Effector memory CD4-positive, alpha-beta T cell (primary cell): ENCODE measurements at regions not wholly inside any gene's neighbourhood (a gene's known extent, or its start where the extent isn't known, plus 50 kb on each side); places are given as distances from the start of the nearest gene placed in this dataset.

Experiments used
- DNase-seq, 3 donors: peaks; one replicate each; pipeline ENCODE4 v3.0.0-alpha.2; 2020
- H3K27ac ChIP-seq: 2 replicates; pipeline ENCODE4 v1.7.0; 2013; ENCODE audit warnings: mild to moderate bottlenecking, low read length, moderate library complexity; ENCODE audit not compliant: insufficient read depth, poor library complexity, severe bottlenecking
- H3K27me3 ChIP-seq: replicated peaks from 2 replicates; pipeline ENCODE4 v1.7.0; 2013; ENCODE audit warnings: mild to moderate bottlenecking, low read length; ENCODE audit not compliant: insufficient read depth, control insufficient read depth, poor library complexity, severe bottlenecking
- H3K36me3 ChIP-seq: 2 replicates; pipeline ENCODE4 v1.7.0; 2013; ENCODE audit warnings: mild to moderate bottlenecking, low read length, moderate library complexity; ENCODE audit not compliant: control insufficient read depth, insufficient read depth
- H3K4me1 ChIP-seq: 2 replicates; pipeline ENCODE4 v1.7.0; 2013; ENCODE audit warnings: low read length, mild to moderate bottlenecking; ENCODE audit not compliant: control insufficient read depth, insufficient read depth, poor library complexity, severe bottlenecking
- H3K4me3 ChIP-seq: 2 replicates; pipeline ENCODE4 v1.7.0; 2013; ENCODE audit warnings: low read length, low read depth, mild to moderate bottlenecking; ENCODE audit not compliant: insufficient read depth, poor library complexity, severe bottlenecking
- H3K9me3 ChIP-seq: 2 replicates; pipeline ENCODE4 v1.7.0; 2013; ENCODE audit warnings: mild to moderate bottlenecking, low read length, moderate library complexity; ENCODE audit not compliant: control insufficient read depth

- no peak overlapping the region for H3K4me3 ChIP-seq
Observed at GRCh38 chr15:91752081-91752785, 101.3 kb upstream of the SLCO3A1 start.

GRCh38 chr15:91759560-91759959, 93.9 kb upstream of the SLCO3A1 start:
- no peaks in the 10 kb centered on the region for H3K4me1 ChIP-seq
- no peaks in the 10 kb centered on the region for H3K27me3 ChIP-seq
- no peak for DNase-seq
- H3K4me3 ChIP-seq, result no peak overlapping the region
- no peaks in the 10 kb centered on the region for H3K9me3 ChIP-seq
- H3K36me3 ChIP-seq, result no peaks in the 10 kb centered on the region
- no peak overlapping the region for H3K27ac ChIP-seq

More at GRCh38 chr15:91752081-91752785, 101.3 kb upstream of the SLCO3A1 start:
- no peaks in the 10 kb centered on the region for H3K9me3 ChIP-seq
- no peaks in the 10 kb centered on the region for H3K4me1 ChIP-seq
- DNase-seq, result no peak
- H3K27me3 ChIP-seq, result no peaks in the 10 kb centered on the region
- H3K36me3 ChIP-seq, result no peaks in the 10 kb centered on the region
- H3K27ac ChIP-seq, result no peak overlapping the region

- no peak overlapping the region for H3K4me3 ChIP-seq
- H3K27ac ChIP-seq, result no peak overlapping the region
Observed at GRCh38 chr15:91765660-91766059, 87.8 kb upstream of the SLCO3A1 start.

GRCh38 chr15:91769476-91769875, 84.0 kb upstream of the SLCO3A1 start:
- no peak overlapping the region for H3K27ac ChIP-seq
- H3K36me3 ChIP-seq, result no peaks in the 10 kb centered on the region
- H3K4me3 ChIP-seq, result no peak overlapping the region
- H3K9me3 ChIP-seq, result no peaks in the 10 kb centered on the region
- H3K27me3 ChIP-seq, result no peaks in the 10 kb centered on the region
- DNase-seq, result no peak
- H3K4me1 ChIP-seq, result no peaks in the 10 kb centered on the region

More at GRCh38 chr15:91765660-91766059, 87.8 kb upstream of the SLCO3A1 start:
- H3K27me3 ChIP-seq, result no peaks in the 10 kb centered on the region
- H3K36me3 ChIP-seq, result no peaks in the 10 kb centered on the region
- H3K4me1 ChIP-seq, result no peaks in the 10 kb centered on the region
- H3K9me3 ChIP-seq, result no peaks in the 10 kb centered on the region
- no peak for DNase-seq

- no peaks in the 10 kb centered on the region for H3K4me1 ChIP-seq
- H3K4me3 ChIP-seq, result no peak overlapping the region
- no peaks in the 10 kb centered on the region for H3K27me3 ChIP-seq
- H3K9me3 ChIP-seq, result no peaks in the 10 kb centered on the region
- H3K36me3 ChIP-seq, result no peaks in the 10 kb centered on the region
- no peak overlapping the region for H3K27ac ChIP-seq
- no peak for DNase-seq
Observed at GRCh38 chr15:91769894-91770293, 83.6 kb upstream of the SLCO3A1 start.

- no peak for DNase-seq
- Histone ChIP-seq H3K9me3 (no peaks in the 10 kb centered on the region), H3K27me3 (peaks cover 4% of the 10 kb centered on the region), H3K27ac (no peak overlapping the region), H3K36me3 (no peaks in the 10 kb centered on the region), H3K4me3 (no peak overlapping the region), H3K4me1 (no peaks in the 10 kb centered on the region)
Observed at GRCh38 chr15:91776104-91776503, 77.4 kb upstream of the SLCO3A1 start.

GRCh38 chr15:91779960-91780359, 73.5 kb upstream of the SLCO3A1 start:
- no peaks in the 10 kb centered on the region for H3K4me1 ChIP-seq
- H3K36me3 ChIP-seq, result no peaks in the 10 kb centered on the region
- H3K4me3 ChIP-seq, result no peak overlapping the region
- no peaks in the 10 kb centered on the region for H3K9me3 ChIP-seq
- no peak overlapping the region for H3K27ac ChIP-seq
- no peak for DNase-seq
- peaks cover 4% of the 10 kb centered on the region for H3K27me3 ChIP-seq

GRCh38 chr15:91780387-91780786, 73.1 kb upstream of the SLCO3A1 start:
- Histone ChIP-seq H3K4me1 (no peaks in the 10 kb centered on the region), H3K27ac (no peak overlapping the region), H3K4me3 (no peak overlapping the region), H3K27me3 (peaks cover 4% of the 10 kb centered on the region), H3K36me3 (no peaks in the 10 kb centered on the region), H3K9me3 (no peaks in the 10 kb centered on the region)
- DNase-seq, result no peak

- Histone ChIP-seq H3K9me3 (no peaks in the 10 kb centered on the region), H3K4me3 (no peak overlapping the region), H3K27ac (no peak overlapping the region)
Observed at GRCh38 chr15:91782221-91782620, 71.3 kb upstream of the SLCO3A1 start.

GRCh38 chr15:91783008-91783407, 70.5 kb upstream of the SLCO3A1 start:
- DNase-seq, result no peak
- Histone ChIP-seq H3K4me1 (no peaks in the 10 kb centered on the region), H3K36me3 (no peaks in the 10 kb centered on the region), H3K27me3 (peaks cover 4% of the 10 kb centered on the region), H3K9me3 (no peaks in the 10 kb centered on the region), H3K27ac (no peak overlapping the region), H3K4me3 (no peak overlapping the region)

More at GRCh38 chr15:91782221-91782620, 71.3 kb upstream of the SLCO3A1 start:
- Histone ChIP-seq H3K36me3 (no peaks in the 10 kb centered on the region), H3K27me3 (peaks cover 4% of the 10 kb centered on the region), H3K4me1 (no peaks in the 10 kb centered on the region)
- no peak for DNase-seq
